GM18511 (cell line): ENCODE measurements at regions not wholly inside any gene's neighbourhood (a gene's known extent, or its start where the extent isn't known, plus 50 kb on each side); places are given as distances from the start of the nearest gene placed in this dataset.

Experiments used
- ATAC-seq: cut with Tn5 transposase; IDR thresholded peaks from one replicate; pipeline ENCODE4 v1.9.1; 2021; ENCODE audit warnings: mild to moderate bottlenecking, moderate library complexity; ENCODE audit not compliant: unreplicated experiment

DNA sequence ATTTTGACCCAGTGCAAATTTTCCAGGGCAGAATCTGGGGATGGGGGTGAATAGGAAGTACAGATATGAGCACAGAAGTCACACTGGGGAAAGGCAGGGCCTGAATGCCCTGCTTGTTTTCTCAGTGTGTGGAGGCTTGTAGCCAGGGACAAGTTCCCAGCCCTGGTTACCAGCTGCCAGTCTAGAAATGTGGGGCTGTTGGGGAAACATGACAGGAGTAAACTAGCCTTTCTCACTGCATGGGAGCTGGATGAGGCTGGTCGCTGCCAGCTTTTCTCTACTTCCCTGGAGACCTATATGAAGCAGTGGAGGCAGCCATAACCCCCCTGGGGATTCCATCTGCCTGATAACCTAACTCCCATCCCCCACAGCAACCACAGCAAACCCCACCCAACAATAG lies 2267.7 kb downstream of the PCDH9 start:
- no peak for ATAC-seq

DNA sequence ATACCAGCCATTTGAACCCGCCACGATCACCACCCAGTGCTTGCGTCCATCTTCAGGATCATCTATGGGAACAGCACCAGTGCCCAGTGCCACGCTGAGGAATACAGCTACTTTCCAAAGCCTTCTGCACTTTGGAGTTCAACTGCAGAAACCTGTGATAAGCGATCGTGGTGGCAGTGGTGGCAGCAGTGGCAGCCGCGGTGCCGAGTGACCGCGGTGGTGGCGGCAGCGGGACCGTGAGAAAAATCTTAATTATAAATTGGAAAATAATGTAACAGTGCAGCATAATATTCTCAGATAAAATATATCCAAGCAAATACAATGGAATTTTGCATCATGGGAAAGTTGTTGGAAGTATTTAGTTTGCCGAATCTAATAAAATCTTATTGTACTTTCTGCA lies 2270.9 kb downstream of the PCDH9 start:
- no peak for ATAC-seq

DNA sequence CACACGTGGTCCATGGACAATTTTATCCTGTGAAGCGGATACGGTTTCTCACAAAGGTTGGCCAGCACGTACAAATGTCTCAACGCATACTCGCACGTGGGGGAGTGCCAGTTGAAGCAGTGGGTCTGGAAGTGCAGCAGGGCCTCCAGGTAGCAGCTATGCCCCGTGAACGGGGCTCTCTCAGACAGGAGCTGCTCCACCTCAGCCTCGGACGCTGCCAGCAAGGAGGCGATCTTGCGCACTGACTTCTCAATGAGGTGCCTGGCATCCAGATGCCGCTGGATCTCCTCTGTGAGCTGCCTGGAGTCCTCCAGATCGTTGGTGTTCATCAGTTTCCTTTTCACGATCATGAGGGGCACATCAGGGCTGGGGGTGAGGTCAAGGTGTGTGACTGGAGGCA lies 2272.0 kb downstream of the PCDH9 start:
- ATAC-seq, result no peak

DNA sequence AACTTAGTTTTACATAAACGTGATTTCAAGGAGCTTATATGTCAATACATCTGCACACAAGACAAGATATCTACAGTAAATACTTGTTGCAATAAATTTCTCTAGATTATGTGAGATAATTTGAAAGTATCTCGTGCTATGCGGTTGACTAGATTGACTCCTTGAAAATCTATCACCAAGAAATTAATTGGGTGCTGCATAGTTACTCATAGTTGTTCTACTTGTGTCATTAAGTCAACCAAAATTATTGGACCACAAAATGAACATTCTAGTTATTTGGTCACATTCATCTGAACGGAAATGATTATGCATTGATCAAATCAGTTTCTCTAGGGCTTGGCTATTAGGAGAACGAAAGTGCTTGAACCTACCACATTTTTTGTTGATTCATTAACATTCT lies 2291.5 kb downstream of the PCDH9 start:
- ATAC-seq, result no peak

DNA sequence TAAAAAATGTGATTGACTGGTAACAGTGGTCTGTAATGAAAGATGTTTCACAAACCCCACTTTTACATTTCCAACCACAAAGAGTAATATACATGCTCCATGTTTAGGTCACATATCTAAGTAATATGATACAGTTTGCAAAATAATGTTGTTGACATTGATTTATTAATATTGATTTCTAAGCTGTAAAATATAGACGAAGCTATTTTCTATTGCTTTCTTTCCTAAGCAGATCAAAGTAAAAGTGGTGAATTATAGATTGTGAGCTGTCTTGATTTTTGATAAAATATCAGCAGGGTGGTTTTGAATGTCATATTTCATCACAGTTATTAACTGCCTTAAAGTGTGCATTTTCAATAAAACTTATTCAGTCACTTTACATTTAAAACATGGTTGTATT lies 2292.8 kb downstream of the PCDH9 start:
- no peak for ATAC-seq

DNA sequence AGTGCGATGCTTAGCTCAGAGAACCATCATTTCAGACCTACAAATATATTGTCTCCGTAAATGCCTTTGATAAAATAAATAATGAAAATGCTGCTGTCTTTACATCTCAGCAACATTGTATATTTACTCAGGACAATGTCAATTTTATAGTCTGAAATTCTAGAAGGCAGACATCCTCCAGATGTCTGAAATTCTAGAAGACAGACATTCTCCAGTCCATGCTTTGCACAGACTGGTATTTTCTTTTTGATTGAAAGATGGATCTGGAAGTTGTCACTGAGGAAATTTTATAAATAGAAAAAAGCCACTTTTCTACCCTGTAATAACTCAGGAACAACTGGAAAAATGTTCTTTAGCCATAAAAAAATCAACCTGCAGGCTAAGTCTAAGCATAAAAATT lies 2293.3 kb downstream of the PCDH9 start:
- ATAC-seq, result no peak

DNA sequence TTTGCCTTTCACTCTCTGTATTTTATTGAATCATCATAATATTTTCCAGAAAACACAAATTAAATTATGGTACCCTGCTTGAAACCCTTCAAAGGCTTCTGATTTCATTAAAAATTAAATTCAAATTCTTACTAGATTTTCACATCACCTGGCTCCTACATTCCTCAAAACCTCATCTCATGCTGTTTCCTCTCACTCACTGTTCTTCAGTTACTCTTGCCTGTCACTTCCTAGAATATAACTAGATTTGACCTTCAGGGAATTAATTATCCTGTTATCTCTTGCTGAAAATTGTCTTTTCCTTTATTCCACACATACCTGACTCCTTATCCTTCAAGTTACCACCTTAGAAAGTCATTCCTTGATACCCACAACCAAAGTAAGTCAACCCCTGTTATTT lies 2294.7 kb downstream of the PCDH9 start:
- no peak for ATAC-seq

DNA sequence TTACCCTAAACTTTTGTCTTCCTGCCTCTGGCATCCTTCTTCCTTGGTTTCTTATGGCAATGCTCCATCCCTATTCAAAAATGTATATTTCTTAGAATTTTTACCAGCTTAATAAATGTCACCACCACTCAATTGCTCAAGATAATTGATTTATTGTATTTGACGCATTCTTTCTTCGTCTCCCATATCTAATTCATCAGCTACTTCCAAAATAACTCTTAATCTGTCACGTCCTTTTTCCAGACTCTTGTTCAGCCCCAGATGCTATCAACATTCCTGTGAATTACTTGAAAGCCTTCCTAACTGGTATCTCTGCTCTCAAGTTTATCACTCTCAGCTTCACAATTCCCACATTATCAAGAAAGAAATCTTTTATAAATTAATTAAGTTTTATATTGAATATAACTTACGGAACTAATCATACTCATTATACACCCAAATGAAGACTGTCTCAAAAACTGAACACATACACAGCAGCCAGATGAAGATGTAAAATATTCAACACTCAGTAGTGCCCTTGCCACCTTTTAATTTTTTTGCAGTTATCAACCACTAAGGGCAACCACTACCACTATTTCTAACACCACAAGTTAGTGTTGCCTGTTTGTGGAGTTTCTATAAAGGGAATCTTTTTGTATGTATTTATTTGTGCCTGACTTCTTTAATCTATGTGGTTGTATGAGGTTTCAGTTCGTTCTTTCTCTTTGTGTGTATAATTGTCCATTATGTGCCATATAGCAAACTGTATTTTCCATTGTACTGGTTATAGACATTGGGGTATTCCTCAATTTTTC lies 2295.4 kb downstream of the PCDH9 start:
- no peak for ATAC-seq

DNA sequence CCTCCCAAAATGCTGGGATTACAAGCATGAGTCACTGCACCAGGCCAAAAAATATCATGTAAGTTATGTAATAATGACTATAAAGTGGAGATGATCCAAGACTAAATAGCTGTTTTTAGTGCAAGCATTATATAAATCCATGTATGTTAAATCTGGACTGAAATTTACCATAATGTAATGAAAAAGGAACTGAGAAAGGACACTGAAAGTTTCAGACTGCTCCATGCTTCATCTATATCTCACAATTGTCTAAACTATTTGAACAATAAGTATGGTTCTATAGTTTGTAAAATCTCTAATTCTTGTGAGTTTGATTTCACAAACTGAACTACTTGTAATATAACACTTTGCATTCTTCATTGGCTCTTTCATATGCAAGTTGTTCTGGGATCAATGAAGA lies 2299.5 kb downstream of the PCDH9 start:
- peak; percentile 45 for ATAC-seq

DNA sequence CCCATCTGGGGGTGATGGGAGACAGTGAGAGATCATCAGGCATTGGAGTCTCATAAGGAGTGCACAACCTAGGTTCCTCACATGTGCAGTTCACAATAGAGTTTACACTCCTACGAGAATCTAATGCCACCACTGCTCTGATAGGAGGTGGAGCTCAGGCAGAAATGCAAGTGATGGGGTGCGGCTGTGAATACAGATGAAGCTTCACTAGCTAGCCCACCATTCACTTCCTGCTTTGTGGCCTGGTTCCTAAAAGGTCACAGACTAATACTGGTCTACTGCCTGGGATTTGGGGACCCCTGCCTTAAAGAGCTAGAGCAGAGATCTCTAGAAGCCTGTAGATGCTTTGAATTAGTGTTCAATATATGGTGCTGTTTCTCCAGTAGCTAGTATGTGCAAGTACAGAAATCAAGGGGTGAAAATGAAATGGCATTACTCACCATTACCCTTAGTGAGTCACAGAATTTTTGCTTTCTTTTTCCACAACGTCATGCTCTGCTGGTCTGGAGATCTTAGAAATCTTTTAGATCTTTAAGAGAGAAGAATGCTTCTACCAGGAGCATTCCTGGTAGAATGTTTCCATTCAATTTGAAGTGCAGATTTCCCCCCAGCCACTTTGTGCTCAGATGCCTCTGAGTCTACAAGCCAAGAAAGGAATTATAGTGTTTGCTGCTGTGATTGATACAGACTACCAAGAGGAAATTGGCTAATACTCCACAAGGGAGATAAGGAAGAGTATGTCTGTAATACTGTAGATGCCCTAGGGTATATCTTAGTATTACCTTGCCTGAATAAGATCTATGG lies 2301.2 kb downstream of the PCDH9 start:
- peak; percentile 92 for ATAC-seq

DNA sequence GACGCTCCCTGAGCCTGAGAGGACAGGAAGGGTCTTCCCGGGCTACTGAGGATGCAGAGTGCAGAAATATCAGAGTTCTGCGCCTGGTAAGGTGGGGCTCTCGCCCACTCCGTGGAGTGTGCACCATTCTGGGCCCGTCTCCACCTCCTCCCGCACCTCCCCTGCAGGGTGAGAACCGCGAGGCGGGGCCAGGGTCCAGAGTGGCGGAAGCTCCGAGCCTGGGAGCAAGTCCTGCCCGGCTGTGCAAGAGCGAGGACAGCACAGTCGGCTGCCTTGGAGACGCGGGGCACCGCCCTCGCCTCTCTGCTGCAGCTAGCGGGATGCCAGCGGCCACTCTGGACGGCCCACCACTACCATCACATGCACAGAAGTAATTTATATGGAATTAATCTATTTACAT lies 2304.4 kb downstream of the PCDH9 start:
- no peak for ATAC-seq

DNA sequence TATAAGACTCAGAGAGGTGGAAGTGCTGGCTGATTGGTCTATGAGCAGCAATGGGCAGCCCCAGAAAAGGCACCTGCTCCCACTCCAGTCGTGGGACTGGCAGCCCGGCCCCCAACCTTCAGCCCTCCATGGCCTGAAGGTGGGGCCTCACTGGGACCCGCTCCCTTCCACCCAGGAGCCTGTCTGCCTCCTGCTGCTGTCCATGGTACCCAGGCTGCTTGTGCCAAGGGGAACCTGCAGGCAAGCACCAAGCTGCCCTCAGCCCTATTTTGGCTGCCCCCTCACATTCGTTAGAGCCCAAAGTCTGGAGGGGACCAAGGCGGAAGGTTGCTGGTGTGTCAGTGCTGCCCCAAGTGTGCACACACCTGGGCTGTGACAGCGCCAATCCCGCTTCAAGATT lies 2304.9 kb downstream of the PCDH9 start:
- ATAC-seq, result no peak

DNA sequence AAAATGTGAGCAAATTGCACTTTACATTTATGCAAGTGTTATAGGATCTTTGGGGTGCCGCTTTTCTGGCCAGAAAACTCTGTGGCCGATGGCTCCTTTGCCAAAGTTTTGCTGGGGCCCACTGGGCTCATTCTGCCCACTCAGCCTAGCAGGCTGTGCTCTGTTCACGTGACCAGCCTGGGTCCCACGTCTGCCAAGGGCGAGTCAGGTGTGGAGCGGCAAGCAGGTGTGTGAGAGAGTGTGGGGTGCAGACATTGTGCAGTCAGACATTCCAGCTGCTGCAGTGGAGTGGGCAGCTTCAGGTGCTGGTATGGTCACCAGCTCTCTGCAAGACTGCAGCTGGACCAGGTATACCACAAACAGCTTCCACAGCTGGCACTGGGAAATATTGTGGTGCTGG lies 2305.7 kb downstream of the PCDH9 start:
- ATAC-seq, result no peak

DNA sequence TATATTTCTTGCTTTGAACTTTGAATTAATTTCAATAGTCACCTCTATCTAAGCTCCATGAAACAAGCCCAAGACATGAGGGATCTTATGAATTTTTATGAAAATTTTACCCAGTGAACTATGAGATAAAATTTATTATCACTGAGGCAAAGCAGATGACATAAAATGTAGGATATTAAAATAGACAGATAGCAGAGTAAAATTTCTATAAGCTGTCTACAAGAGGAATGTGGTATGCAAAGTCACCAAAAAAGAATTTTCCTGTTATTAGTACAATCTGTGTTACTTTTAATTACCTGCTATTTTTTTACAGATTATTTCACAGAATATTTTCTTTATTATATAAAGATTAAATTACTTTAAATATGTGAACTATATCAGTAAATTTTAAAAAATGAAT lies 2312.6 kb downstream of the PCDH9 start:
- no peak for ATAC-seq

DNA sequence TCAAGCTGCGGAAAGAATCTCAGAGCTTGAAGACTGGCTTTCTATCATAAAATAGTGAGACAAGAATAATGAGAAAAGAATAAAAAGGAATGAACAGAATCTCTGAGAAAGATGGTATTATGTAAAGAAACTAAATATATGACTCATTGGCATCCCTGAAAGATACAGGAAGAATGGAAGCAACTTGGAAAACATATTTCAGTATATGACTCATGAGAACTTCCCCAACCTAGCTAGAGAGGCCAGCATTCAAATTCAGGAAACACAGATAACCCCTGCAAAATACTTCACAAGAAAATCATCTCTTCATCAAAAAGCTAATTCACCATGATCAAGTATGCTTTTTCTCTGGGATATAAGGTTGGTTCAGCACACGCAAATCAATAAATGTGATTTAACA lies 2318.0 kb downstream of the PCDH9 start:
- ATAC-seq, result no peak

DNA sequence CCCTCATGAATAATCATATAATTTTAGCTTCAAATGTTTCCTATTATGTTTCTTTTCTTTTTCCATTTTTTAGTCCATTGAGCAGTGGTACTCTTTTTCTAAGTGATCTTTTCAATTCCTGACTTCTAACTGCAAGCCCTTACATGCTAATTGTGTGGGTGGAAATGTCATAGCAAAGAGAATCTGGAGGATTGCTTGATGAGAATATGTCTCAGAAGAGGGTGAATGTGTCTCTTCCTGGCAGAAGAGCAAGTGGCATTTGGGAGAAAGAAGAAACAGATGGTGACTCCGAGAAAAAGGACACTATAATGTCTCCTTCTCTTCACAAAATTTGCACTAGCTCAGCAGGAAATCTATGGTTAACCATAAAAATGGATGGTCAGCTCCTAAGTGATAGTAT lies 2320.0 kb downstream of the PCDH9 start:
- ATAC-seq, result no peak

DNA sequence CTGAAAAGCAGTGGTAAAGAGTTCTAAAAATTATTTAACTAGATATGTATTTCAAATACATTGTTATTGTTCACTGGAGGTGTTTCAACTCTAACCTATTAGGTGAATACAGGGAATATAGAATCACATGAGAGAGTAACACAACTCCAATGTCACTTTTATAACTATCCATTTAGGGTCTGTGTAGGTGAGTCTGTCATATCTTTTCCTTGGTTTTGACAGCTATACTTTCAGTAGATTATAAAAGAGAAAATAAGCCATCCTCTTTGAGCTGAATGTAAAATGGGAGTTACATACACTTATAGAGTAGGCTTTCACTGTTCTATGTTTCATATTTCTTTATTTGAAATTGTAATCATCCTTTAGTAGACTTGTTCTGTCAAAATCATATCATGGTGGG lies 2321.0 kb downstream of the PCDH9 start:
- ATAC-seq, result no peak

DNA sequence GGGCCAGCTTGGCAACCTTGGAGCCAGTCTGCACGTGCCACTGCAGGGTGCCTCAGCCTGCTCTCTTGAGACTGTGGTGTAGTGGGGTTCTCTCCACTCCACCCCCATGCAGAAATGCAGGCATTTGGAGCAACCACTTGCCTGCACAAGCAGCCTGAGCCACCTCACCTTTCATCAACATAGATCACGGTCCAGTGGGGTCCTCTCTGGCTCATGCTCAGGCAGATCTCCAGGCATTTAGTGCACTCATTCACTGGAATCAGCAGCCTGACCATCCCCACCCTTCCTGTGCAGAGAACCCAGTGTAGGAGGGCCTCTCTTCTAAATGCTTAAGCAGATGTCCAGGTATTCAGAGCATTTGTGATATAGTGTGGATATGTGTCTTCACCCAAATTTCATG lies 2330.1 kb downstream of the PCDH9 start:
- no peak for ATAC-seq

DNA sequence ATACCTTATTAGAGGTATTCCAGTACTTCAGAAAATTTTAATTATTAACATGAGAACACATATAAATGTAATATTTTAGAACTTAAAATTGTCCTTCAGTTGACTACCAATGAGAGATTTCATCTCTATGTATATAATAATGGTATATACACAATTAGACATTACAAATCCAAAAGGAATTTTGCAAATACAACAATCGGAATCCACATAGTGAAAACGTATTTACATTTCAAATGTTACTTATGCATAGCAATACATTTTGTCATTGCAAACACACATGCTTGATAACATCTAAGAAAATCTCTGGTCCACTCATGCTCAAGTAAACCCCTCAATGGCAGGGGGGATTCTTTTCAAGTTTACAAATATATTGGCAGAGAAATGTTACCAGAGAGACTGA lies 2345.2 kb downstream of the PCDH9 start:
- ATAC-seq, result no peak

DNA sequence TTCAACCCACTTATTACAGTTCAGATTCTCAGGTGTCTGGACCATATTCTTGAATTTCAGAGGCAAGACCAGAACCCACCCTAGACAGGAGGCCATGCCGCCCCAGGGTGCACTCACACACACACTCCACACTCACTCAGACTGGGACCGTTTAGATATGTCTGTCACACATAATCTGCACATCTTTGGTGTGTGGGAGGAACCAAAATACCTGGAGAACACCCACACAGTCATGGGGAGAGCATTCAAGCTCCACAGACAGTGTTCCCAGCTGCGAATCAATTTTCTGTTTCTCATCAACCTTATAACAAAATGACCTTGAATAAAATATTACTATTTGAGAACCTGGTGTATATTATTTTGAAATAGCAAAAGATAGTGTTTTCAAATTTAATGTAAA lies 2353.0 kb downstream of the PCDH9 start:
- ATAC-seq, result no peak

DNA sequence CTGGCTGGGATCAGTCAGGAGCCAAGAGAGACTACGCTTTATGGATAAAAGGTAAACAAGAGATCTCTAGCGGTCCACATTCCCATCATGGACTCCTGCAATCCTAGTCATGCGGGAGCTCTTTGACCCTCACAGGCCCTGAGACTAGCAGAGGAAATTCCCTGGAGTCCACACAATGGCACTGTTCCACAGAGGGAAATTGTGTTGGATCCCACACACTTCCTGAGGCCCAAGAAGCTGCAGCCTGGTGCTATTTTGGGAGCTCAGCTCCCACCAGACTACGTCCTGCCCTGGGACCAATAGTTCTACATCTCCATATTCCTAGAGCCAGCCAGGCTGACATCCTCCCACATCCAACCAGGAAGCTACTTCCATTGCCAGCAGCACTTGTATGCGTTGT lies 2358.4 kb downstream of the PCDH9 start:
- ATAC-seq, result no peak

DNA sequence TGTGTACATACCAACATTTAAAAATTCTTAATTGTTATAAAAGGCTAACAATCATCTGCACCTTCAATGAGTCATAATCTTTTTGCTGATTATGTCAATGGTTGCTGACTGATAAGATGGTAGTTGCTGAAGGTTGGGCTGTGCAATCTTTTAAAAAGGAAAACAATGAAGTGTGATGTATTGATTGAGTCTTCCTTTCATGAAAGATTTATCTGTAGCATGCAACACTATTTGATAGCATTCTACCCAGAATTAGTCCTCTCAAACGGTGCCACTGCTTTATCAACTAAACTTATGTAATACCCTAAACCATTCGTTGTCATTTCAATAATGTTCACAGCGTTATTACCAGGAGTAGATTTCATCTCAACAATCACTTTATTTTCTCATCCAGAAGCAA lies 2360.6 kb downstream of the PCDH9 start:
- no peak for ATAC-seq

DNA sequence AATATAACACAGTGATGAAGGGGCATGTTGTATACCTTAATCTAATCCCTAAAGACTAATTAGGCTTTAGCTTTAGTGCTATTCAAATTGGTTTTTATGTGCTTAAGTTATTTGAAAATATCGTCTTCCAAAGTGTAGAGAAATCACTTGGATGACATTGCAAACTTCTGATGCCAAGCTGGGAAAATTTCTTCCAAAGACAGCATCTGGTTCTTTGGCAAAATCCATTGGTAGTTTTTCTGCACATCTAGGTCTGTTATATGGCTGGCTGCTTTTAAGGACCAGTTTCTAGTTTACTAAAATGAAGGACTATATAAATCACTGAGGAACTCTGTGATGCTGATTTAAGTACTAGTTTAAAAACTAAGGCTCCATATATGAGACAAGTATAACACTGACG lies 2362.3 kb downstream of the PCDH9 start:
- no peak for ATAC-seq
